ENCODE measurements at regions not wholly inside any gene's neighbourhood (a gene's known extent, or its start where the extent isn't known, plus 50 kb on each side); places are given as distances from the start of the nearest gene placed in this dataset.

DNA sequence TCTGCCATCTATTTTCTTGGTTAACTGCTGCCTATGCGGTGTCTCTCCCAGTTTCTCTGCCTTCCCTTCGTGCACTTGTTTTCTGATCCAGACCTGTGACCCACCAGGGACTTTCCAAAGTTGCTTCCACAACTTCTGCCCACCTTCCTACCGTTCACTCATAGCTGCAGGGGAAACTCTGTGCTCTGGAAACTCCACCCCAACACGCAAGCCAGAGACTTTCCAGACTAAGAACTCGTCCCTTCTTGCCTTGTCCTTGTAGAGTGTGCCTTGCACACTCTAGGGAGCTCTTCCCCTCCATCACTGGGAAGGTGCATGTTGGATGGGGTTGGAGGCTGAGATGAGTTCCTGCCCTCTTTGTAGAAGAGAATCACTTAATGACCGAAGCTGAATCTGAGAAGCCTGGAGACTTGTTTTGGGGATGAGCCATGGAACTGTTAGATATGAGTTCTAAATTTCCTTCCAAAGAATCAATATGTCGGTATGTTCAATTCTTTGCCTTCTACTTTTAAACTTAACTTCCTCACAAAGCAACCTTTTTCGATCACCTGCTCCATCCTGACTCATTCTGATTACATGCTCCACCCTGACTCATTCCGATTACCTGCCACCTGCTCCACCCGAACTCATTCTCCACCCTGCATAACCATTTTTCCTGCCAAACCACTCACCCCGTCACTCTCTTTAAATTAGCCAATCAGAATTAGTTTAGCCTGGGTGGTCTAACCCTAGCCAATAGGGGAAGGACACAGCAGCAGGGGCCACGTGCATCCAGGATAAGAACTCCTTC lies 82.1 kb upstream of the CAPRIN2 start:
- peak; percentile 84 for DNase-seq (ENCODE audit: low read depth)
- TF ChIP-seq, protein P1, sequence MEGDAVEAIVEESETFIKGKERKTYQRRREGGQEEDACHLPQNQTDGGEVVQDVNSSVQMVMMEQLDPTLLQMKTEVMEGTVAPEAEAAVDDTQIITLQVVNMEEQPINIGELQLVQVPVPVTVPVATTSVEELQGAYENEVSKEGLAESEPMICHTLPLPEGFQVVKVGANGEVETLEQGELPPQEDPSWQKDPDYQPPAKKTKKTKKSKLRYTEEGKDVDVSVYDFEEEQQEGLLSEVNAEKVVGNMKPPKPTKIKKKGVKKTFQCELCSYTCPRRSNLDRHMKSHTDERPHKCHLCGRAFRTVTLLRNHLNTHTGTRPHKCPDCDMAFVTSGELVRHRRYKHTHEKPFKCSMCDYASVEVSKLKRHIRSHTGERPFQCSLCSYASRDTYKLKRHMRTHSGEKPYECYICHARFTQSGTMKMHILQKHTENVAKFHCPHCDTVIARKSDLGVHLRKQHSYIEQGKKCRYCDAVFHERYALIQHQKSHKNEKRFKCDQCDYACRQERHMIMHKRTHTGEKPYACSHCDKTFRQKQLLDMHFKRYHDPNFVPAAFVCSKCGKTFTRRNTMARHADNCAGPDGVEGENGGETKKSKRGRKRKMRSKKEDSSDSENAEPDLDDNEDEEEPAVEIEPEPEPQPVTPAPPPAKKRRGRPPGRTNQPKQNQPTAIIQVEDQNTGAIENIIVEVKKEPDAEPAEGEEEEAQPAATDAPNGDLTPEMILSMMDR (IDR thresholded peaks at IDR 0.05; ENCODE audit: insufficient read depth, low read length, severe bottlenecking): no peak
- H3K36me3 ChIP-seq (ENCODE audit: control insufficient read depth, insufficient read depth, low read length): no peaks in the 10 kb centered on the region
- peaks cover 3% of the 10 kb centered on the region for H3K27me3 ChIP-seq (ENCODE audit: control insufficient read depth, insufficient read depth, low read length)
- no peak overlapping the region for H3K4me3 ChIP-seq (ENCODE audit: low read depth, low read length)
- FAIRE-seq: no peak

DNA sequence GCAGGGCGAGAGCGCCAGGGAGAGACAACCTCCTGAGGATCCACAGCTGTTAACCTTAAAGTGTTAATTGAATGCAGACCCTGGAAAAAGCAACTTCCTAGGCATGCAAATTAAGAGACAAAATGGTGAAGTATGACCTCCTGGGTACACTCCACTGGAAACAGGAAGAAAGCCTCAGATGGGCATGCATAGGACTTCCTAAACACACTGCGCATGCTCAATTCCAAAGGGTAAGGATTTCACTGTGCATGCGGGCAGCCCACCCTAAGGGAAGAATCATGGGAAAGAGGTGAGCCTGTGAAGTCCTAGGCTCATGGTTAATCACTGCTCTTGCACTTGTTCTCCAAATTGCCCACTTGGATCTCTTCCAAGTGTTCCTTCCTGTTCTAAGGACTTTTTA lies 80.5 kb upstream of the CAPRIN2 start:
- H3K36me3 ChIP-seq (ENCODE audit: control insufficient read depth, insufficient read depth, low read length): no peaks in the 10 kb centered on the region
- H3K4me3 ChIP-seq (ENCODE audit: low read depth, low read length): no peak overlapping the region
- peaks cover 3% of the 10 kb centered on the region for H3K27me3 ChIP-seq (ENCODE audit: control insufficient read depth, insufficient read depth, low read length)
- DNase-seq (ENCODE audit: low read depth): no peak
- no peak for FAIRE-seq
- TF ChIP-seq, protein P1 (IDR thresholded peaks at IDR 0.05; ENCODE audit: insufficient read depth, low read length, severe bottlenecking): no peak

DNA sequence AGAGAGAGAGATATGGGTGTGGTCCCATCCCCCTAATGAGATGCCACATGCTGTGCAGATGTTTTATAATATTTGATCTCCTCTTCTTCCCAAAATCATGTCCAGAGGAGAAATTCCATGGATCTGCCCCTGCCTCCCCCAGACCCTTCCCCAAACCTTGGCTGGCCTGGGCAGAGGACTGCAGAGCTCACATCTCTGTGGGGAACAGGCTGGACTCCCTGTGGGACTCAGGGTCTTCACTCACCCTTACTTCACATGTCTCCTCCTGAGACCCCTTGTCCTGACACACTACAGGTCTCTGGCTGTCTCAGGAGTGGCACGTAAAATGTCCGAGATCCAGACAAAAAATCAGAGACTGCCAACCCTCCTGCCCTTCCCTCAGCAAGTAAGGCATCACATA lies 76.0 kb upstream of the CAPRIN2 start:
- no peak for DNase-seq (ENCODE audit: low read depth)
- Histone ChIP-seq H3K27me3 (ENCODE audit: control insufficient read depth, insufficient read depth, low read length) (no peaks in the 10 kb centered on the region), H3K36me3 (ENCODE audit: control insufficient read depth, insufficient read depth, low read length) (no peaks in the 10 kb centered on the region), H3K4me3 (ENCODE audit: low read depth, low read length) (no peak overlapping the region)
- no peak for FAIRE-seq
- TF ChIP-seq, protein P1 (IDR thresholded peaks at IDR 0.05; ENCODE audit: insufficient read depth, low read length, severe bottlenecking): no peak

DNA sequence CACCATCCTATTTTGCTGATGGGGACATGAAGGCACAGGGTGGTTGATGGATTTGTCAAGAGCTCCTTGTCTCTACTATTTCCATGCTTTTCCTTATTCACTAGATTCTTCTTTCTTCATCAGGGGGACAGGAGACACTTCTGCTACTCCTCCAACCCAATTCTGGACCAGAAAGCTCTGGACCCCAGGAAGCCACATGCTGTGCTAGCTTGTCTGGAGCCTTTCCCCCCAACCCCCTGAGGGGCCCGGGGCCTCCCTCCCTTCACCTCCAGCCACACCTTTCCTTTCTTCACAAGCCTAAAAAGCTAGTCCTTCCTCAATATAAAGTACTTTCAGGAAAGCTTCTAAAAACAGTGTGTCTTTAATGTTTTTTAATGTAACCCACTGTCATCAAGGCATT lies 75.1 kb upstream of the CAPRIN2 start:
- Histone ChIP-seq H3K27me3 (ENCODE audit: control insufficient read depth, insufficient read depth, low read length) (no peaks in the 10 kb centered on the region), H3K4me3 (ENCODE audit: low read depth, low read length) (no peak overlapping the region), H3K36me3 (ENCODE audit: control insufficient read depth, insufficient read depth, low read length) (no peaks in the 10 kb centered on the region)
- FAIRE-seq (peak; percentile 28), DNase-seq (ENCODE audit: low read depth) (no peak)
- TF ChIP-seq, protein P1 (IDR thresholded peaks at IDR 0.05; ENCODE audit: insufficient read depth, low read length, severe bottlenecking): no peak

DNA sequence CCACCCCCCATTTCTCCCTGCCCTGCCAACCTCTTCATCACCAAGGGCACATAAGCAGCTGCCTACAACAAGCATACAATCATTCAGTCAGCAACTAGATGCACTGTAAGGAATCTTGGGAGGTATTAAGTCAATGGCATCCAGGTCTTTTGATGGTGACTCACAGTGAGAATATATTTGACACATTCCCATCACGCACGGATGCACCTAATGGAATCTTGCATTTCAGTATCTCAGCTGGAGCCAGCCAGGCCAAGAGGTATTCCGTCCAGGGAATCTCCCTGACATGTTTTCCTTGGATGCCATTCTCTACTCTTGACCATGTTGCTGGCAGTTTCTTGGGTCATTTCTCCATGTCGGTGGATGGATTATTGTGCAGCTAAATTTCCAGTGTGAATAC lies 73.9 kb upstream of the CAPRIN2 start:
- peak; percentile 68 for FAIRE-seq
- Histone ChIP-seq H3K27me3 (ENCODE audit: control insufficient read depth, insufficient read depth, low read length) (no peaks in the 10 kb centered on the region), H3K4me3 (ENCODE audit: low read depth, low read length) (no peak overlapping the region), H3K36me3 (ENCODE audit: control insufficient read depth, insufficient read depth, low read length) (no peaks in the 10 kb centered on the region)
- DNase-seq (ENCODE audit: low read depth): no peak
- TF ChIP-seq, protein P1 (IDR thresholded peaks at IDR 0.05; ENCODE audit: insufficient read depth, low read length, severe bottlenecking): no peak

Measured in bronchial epithelial cell (primary cell).